B cell (primary cell): ENCODE measurements at regions not wholly inside any gene's neighbourhood (a gene's known extent, or its start where the extent isn't known, plus 50 kb on each side); places are given as distances from the start of the nearest gene placed in this dataset.

Experiments used
- ATAC-seq: fragments of 200-7000 bp; cut with Tn5 transposase; one replicate; pipeline ENCODE4 v1.10.0; 2021; ENCODE audit warnings: low read depth, mild to moderate bottlenecking, moderate number of reproducible peaks, moderate library complexity
- CTCF ChIA-PET: fragments of 350-600 bp; sonication (Branson Sonifier 250); formaldehyde crosslinking; loops from one replicate; lab custom pipeline; 2021; ENCODE audit warnings: antibody characterized with exemption, inconsistent platforms; lab: Charles Lee
- POLR2A ChIA-PET: fragments of 350-600 bp; sonication (Branson Sonifier 250); formaldehyde crosslinking; loops from one replicate; lab custom pipeline; 2021; ENCODE audit warnings: antibody characterized with exemption; lab: Charles Lee
- DNase-seq: peaks from one replicate; pipeline ENCODE4 v3.0.0; 2013
- H2AFZ ChIP-seq: 2 replicates; pipeline ENCODE4 v1.6.1; 2012; ENCODE audit warnings: mild to moderate bottlenecking, low read depth, low read length; ENCODE audit not compliant: insufficient read depth, poor library complexity, severe bottlenecking
- H3K27ac ChIP-seq, 2 donors: 1 replicate in 1 of 2; 2 replicates in 1 of 2; pipeline ENCODE4 v1.5.1; 2012 to 2013; ENCODE audit warnings: low read length in 2 of 2, mild to moderate bottlenecking in 2 of 2, moderate library complexity in 1 of 2
- H3K27me3 ChIP-seq, 4 experiments: fragments of 200-600 bp in 1 of 4; sonication (generic) in 1 of 4; replicated peaks in 1 of 4; 1 replicate in 2 of 4; 2 replicates in 2 of 4; pipeline versions ENCODE4 v1.6.1 to v1.7.0; 2013 to 2016; ENCODE audit warnings: low read length in 3 of 4, mild to moderate bottlenecking in 2 of 4, mixed read lengths in 1 of 4, moderate library complexity in 1 of 4; ENCODE audit not compliant: insufficient read depth in 4 of 4, control insufficient read depth in 3 of 4; ENCODE audit errors: control extremely low read depth in 1 of 4
- H3K36me3 ChIP-seq, 2 experiments: replicated peaks in 1 of 2; 1 replicate in 1 of 2; 2 replicates in 1 of 2; pipeline versions ENCODE4 v1.6.1 to v1.7.1; 2013; ENCODE audit warnings: low read length in 1 of 2; ENCODE audit not compliant: insufficient read depth in 2 of 2, control insufficient read depth in 1 of 2; ENCODE audit errors: control extremely low read depth in 1 of 2, extremely low read depth in 1 of 2
- H3K4me1 ChIP-seq, 2 donors: fragments of 200-600 bp in 1 of 2; sonication (generic) in 1 of 2; 1 replicate in 1 of 2; 2 replicates in 1 of 2; pipeline versions ENCODE4 v1.5.1 to v1.6.1; 2013 to 2017; ENCODE audit warnings: low read length in 2 of 2; ENCODE audit not compliant: control insufficient read depth in 2 of 2, insufficient read depth in 2 of 2
- H3K4me2 ChIP-seq: replicated peaks from 2 replicates; pipeline ENCODE3; 2012; ENCODE audit warnings: mild to moderate bottlenecking, low read depth, low read length; ENCODE audit not compliant: poor library complexity, severe bottlenecking
- H3K4me3 ChIP-seq, 5 experiments: fragments of 200-600 bp in 1 of 5; sonication (generic) in 1 of 5; 1 replicate in 3 of 5; 2 replicates in 2 of 5; pipeline versions ENCODE4 v1.5.1 to v1.7.0; 2011 to 2016; ENCODE audit warnings: low read length in 4 of 5, mild to moderate bottlenecking in 4 of 5, low read depth in 2 of 5, control low read depth in 1 of 5, moderate library complexity in 1 of 5; ENCODE audit not compliant: insufficient read depth in 1 of 5; ENCODE audit errors: control extremely low read depth in 1 of 5, extremely low read depth in 1 of 5
- H3K79me2 ChIP-seq: fragments of 200-600 bp; sonication (generic); one replicate; pipeline ENCODE4 v1.6.0; 2016; ENCODE audit warnings: low read length; ENCODE audit not compliant: control insufficient read depth, insufficient read depth
- H3K9ac ChIP-seq: fragments of 200-600 bp; sonication (generic); 2 replicates; pipeline ENCODE4 v1.6.1; 2017; ENCODE audit warnings: mild to moderate bottlenecking, low read length, moderate library complexity
- H3K9me3 ChIP-seq, 3 donors: one replicate each; pipeline versions ENCODE4 v1.6.1 to v1.7.1; 2013; ENCODE audit warnings: low read length in 2 of 3; ENCODE audit not compliant: control insufficient read depth in 2 of 3, insufficient read depth in 1 of 3; ENCODE audit errors: control extremely low read depth in 1 of 3
- H4K20me1 ChIP-seq: 2 replicates; pipeline ENCODE4 v1.6.0; 2012; ENCODE audit warnings: mild to moderate bottlenecking, low read length; ENCODE audit not compliant: insufficient read depth, control insufficient read depth, poor library complexity, severe bottlenecking
- H3K27ac Mint-ChIP-seq: one replicate; pipeline ENCODE4 v1.8.0; 2021; ENCODE audit warnings: mixed read lengths
- H3K27me3 Mint-ChIP-seq: one replicate; pipeline ENCODE4 v1.8.0; 2021; ENCODE audit warnings: mixed read lengths
- H3K4me1 Mint-ChIP-seq: one replicate; pipeline ENCODE4 v1.8.0; 2021; ENCODE audit warnings: mixed read lengths
- H3K4me3 Mint-ChIP-seq: one replicate; pipeline ENCODE4 v1.8.0; 2021; ENCODE audit warnings: mixed read lengths
- H3K9me3 Mint-ChIP-seq: one replicate; pipeline ENCODE4 v1.8.0; 2022; ENCODE audit warnings: mixed read lengths; ENCODE audit not compliant: insufficient read depth
- EZH2 ChIP-seq: IDR thresholded peaks from 2 replicates; pipeline ENCODE4 v1.6.1; 2012; ENCODE audit warnings: borderline replicate concordance, low read depth, mild to moderate bottlenecking, moderate library complexity, low read length; ENCODE audit not compliant: insufficient read depth, poor library complexity, severe bottlenecking
- WGBS: methylation state at CpG from one replicate; pipeline ENCODE4 v1.1.5; 2013; ENCODE audit warnings: missing lambda C conversion rate; ENCODE audit not compliant: insufficient coverage; 5-methylcytosine and 5-hydroxymethylcytosine counted together
- intact Hi-C: fragments of 100-400 bp; cut with micrococcal nuclease; formaldehyde crosslinking; loops from one replicate; pipeline ENCODE4 v1.10.0; 2022
- TF ChIP-seq, protein P1 (sequence below): fragments of 200-600 bp; IDR thresholded peaks from one replicate; pipeline ENCODE4 v1.8.0; 2022; ENCODE audit warnings: antibody characterized with exemption, mild to moderate bottlenecking

DNA sequence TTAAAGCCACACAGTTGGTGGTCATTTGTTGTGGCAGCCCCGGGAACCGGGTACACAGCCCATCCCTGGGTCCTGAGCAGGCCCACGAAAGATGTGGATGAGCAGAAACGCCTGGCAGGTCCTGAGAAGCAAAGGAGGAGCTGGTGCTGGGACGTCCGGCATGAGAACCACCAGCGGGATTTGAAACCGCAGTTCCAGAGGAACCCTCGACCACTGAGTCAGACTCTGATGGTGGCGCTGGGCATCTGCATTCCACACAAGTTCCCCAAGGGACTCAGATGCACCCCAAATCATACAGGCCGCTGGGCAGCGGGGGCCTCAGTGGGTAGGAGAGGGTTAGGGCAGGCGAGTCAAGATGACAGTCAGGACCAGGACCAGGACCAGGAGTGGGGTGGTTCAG, 363.0 kb downstream of the SHANK2 start:
- no peak overlapping the region for H2AFZ ChIP-seq
- Mint-ChIP-seq H3K4me1 (no peaks in the 10 kb centered on the region), H3K27me3 (no peaks in the 10 kb centered on the region), H3K9me3 (no peaks in the 10 kb centered on the region), H3K27ac (no peak overlapping the region), H3K4me3 (no peak overlapping the region)
- TF ChIP-seq EZH2, result no peak
- TF ChIP-seq, protein P1, sequence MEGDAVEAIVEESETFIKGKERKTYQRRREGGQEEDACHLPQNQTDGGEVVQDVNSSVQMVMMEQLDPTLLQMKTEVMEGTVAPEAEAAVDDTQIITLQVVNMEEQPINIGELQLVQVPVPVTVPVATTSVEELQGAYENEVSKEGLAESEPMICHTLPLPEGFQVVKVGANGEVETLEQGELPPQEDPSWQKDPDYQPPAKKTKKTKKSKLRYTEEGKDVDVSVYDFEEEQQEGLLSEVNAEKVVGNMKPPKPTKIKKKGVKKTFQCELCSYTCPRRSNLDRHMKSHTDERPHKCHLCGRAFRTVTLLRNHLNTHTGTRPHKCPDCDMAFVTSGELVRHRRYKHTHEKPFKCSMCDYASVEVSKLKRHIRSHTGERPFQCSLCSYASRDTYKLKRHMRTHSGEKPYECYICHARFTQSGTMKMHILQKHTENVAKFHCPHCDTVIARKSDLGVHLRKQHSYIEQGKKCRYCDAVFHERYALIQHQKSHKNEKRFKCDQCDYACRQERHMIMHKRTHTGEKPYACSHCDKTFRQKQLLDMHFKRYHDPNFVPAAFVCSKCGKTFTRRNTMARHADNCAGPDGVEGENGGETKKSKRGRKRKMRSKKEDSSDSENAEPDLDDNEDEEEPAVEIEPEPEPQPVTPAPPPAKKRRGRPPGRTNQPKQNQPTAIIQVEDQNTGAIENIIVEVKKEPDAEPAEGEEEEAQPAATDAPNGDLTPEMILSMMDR, result no peak
- H3K4me3 ChIP-seq, result no peak overlapping the region
- POLR2A ChIA-PET, result no interaction called here
- no peaks in the 10 kb centered on the region for H3K4me1 ChIP-seq
- no peak overlapping the region for H3K4me2 ChIP-seq
- WGBS, result 81% methylated on average over 11 of the region's 13 CpGs
- no peaks in the 10 kb centered on the region for H3K27me3 ChIP-seq
- H3K9ac ChIP-seq, result no peak overlapping the region
- H3K36me3 ChIP-seq, result no peaks in the 10 kb centered on the region
- no peaks in the 10 kb centered on the region for H3K79me2 ChIP-seq
- no peak overlapping the region for H3K27ac ChIP-seq
- peaks cover 0 to 8% (median 0%) of the 10 kb centered on the region in 3 donors for H3K9me3 ChIP-seq
- intact Hi-C loops, result no loop called here
- no peak for DNase-seq
- ATAC-seq, result no peak
- CTCF ChIA-PET, result no interaction called here
- no peaks in the 10 kb centered on the region for H4K20me1 ChIP-seq

DNA sequence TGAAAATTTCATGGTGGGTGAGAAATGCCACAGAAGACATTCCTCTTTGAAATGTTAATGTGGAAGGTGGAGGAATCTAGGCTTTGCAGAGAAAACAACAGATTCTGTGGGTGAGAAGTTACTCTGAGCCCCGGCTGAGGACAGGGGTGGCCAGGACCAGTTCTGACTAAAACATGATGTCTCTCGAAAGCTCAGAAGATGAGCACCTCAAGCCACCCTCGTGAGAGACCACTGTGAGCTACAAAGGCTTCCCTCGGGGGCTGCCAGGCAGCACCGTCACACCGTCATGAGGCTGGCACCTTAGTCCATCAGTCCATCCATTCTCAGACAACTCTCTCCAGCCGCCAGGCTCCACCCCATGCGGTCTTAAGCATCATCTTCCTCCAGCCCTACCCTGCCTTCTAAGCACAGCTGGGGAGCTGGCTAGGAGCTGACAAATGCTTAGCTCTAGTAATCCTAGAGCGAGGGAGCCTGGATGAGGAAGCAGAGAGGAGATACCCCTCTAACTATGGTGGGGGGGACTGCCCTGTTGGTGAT, 360.5 kb downstream of the SHANK2 start:
- H3K79me2 ChIP-seq, result no peaks in the 10 kb centered on the region
- Mint-ChIP-seq H3K27ac (no peak overlapping the region), H3K27me3 (no peaks in the 10 kb centered on the region), H3K4me3 (no peak overlapping the region), H3K4me1 (no peaks in the 10 kb centered on the region), H3K9me3 (peaks cover 4% of the 10 kb centered on the region)
- no peak overlapping the region for H3K4me3 ChIP-seq
- H4K20me1 ChIP-seq, result no peaks in the 10 kb centered on the region
- no peak overlapping the region for H3K4me2 ChIP-seq
- POLR2A ChIA-PET, result no interaction called here
- H3K27ac ChIP-seq, result no peak overlapping the region
- H3K36me3 ChIP-seq, result no peaks in the 10 kb centered on the region
- WGBS, result 91% methylated on average over 6 of the region's 9 CpGs
- H3K9me3 ChIP-seq, result peaks cover 0 to 16% (median under 1%) of the 10 kb centered on the region in 3 donors
- no peak overlapping the region for H2AFZ ChIP-seq
- no peak for ATAC-seq
- H3K9ac ChIP-seq, result no peak overlapping the region
- intact Hi-C loops, result no loop called here
- TF ChIP-seq, protein P1, result no peak
- no peak for TF ChIP-seq EZH2
- no peaks in the 10 kb centered on the region for H3K27me3 ChIP-seq
- no peaks in the 10 kb centered on the region for H3K4me1 ChIP-seq
- DNase-seq, result no peak
- CTCF ChIA-PET, result no interaction called here
